ENCODE measurements at regions not wholly inside any gene's neighbourhood (a gene's known extent, or its start where the extent isn't known, plus 50 kb on each side); places are given as distances from the start of the nearest gene placed in this dataset.
"Not testable (repeated sequence)": the region's sequence is repeated elsewhere in the genome, so short reads cannot be mapped to it uniquely, and the experiment has no call there.

DNA sequence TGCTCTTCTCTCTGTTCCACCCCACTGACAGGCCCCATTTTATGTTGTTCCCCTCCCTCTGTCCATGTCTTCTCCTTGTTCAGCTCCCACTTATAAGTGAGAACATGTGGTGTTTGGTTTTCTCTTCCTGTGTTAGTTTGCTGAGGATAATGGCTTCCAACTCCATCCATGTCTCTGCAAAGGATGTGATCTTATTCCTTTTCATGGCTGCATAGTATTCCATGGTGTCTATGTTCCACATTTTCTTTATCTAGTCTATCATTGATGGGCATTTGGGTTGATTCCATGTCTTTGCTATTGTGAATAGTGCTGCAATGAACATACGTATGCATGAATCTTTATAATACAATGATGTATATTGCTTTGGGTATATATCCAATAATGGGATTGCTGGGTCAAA is 283.4 kb upstream of the HS3ST5 start:
- H3K4me1 ChIP-seq (ENCODE audit: control insufficient read depth, extremely low read depth, insufficient read depth, low read length); H3K79me2 ChIP-seq (ENCODE audit: control insufficient read depth, insufficient read depth, low read length); H3K36me3 ChIP-seq (ENCODE audit: control insufficient read depth in 2 of 2, extremely low read depth in 1 of 2, insufficient read depth in 2 of 2, low read length in 2 of 2); H3K9me1 ChIP-seq (replicated peaks; ENCODE audit: control insufficient read depth, extremely low read depth, insufficient read depth, low read length); H4K20me1 ChIP-seq (replicated peaks; ENCODE audit: control insufficient read depth, extremely low read depth, insufficient read depth, low read length); H3K27ac ChIP-seq (ENCODE audit: insufficient read depth, low read depth, low read length); H2AFZ ChIP-seq (ENCODE audit: low read depth, low read length); FAIRE-seq; H3K9ac ChIP-seq (replicated peaks; ENCODE audit: extremely low read depth, insufficient read depth, low read length); DNase-seq (ENCODE audit: low read depth, low spot score); intact Hi-C loops (cut with micrococcal nuclease); POLR2A ChIA-PET; dilution Hi-C loops (cut with MboI; ENCODE audit: extremely low pct_ligation_motif_present, low sequenced_read_pairs); H3K4me3 ChIP-seq (replicated peaks in 1 of 3; ENCODE audit: insufficient read depth in 1 of 3, low read depth in 1 of 3, low read length in 3 of 3); H3K27me3 ChIP-seq (ENCODE audit: control insufficient read depth in 2 of 2, insufficient read depth in 2 of 2, low read length in 2 of 2); H3K9me3 ChIP-seq (replicated peaks; ENCODE audit: control insufficient read depth, insufficient read depth, low read length); BruUV-seq (replicated peaks); H3K4me2 ChIP-seq (ENCODE audit: insufficient read depth, low read length): not testable (repeated sequence)
- CTCF ChIA-PET, result interaction anchor here (0.6 kb wide), 1 partner anchor 286 kb away, joined by 3 read pairs; no protein-coding TSS in a partner anchor

- TF ChIP-seq CTCF (IDR thresholded peaks at IDR 0.05; ENCODE audit: extremely low read depth in 1 of 2, insufficient read depth in 1 of 2, low read depth in 1 of 2, low read length in 2 of 2), result no peak
- no peak for TF ChIP-seq EZH2 (IDR thresholded peaks at IDR 0.05; ENCODE audit: borderline replicate concordance, low read depth, low read length, severe bottlenecking)
- TF ChIP-seq JUN (IDR thresholded peaks at IDR 0.05; ENCODE audit: borderline replicate concordance, insufficient read depth, insufficient read length, low read depth), result no peak
- no peak for TF ChIP-seq FOS (IDR thresholded peaks at IDR 0.05; ENCODE audit: borderline replicate concordance, insufficient read depth, low read length)
- TF ChIP-seq GATA2 (IDR thresholded peaks at IDR 0.05; ENCODE audit: insufficient read depth, insufficient read length, low read depth, low read length), result no peak
- TF ChIP-seq POLR2A (IDR thresholded peaks at IDR 0.05; ENCODE audit: low read depth, low read length), result no peak
- no peak for TF ChIP-seq MYC (IDR thresholded peaks at IDR 0.05; ENCODE audit: low read depth, low read length)
- no peak for TF ChIP-seq POLR2AphosphoS5 (IDR thresholded peaks at IDR 0.05; ENCODE audit: insufficient read depth, low read depth, low read length)
- TF ChIP-seq, protein P1, sequence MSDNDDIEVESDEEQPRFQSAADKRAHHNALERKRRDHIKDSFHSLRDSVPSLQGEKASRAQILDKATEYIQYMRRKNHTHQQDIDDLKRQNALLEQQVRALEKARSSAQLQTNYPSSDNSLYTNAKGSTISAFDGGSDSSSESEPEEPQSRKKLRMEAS (IDR thresholded peaks at IDR 0.05; ENCODE audit: insufficient read depth, insufficient read length), result no peak
- Histone ChIP-seq H3K79me2 (ENCODE audit: control insufficient read depth, insufficient read depth, low read length) (no peaks in the 10 kb centered on the region), H3K9ac (replicated peaks; ENCODE audit: extremely low read depth, insufficient read depth, low read length) (no peak overlapping the region), H3K36me3 (ENCODE audit: control insufficient read depth in 2 of 2, extremely low read depth in 1 of 2, insufficient read depth in 2 of 2, low read length in 2 of 2) (no peaks in the 10 kb centered on the region), H3K9me1 (replicated peaks; ENCODE audit: control insufficient read depth, extremely low read depth, insufficient read depth, low read length) (no peaks in the 10 kb centered on the region), H3K4me1 (ENCODE audit: control insufficient read depth, extremely low read depth, insufficient read depth, low read length) (no peaks in the 10 kb centered on the region), H3K27ac (ENCODE audit: insufficient read depth, low read depth, low read length) (no peak overlapping the region), H3K4me3 (replicated peaks in 1 of 3; ENCODE audit: insufficient read depth in 1 of 3, low read depth in 1 of 3, low read length in 3 of 3) (no peak overlapping the region), H2AFZ (ENCODE audit: low read depth, low read length) (no peak overlapping the region), H4K20me1 (replicated peaks; ENCODE audit: control insufficient read depth, extremely low read depth, insufficient read depth, low read length) (no peaks in the 10 kb centered on the region), H3K27me3 (ENCODE audit: control insufficient read depth in 2 of 2, insufficient read depth in 2 of 2, low read length in 2 of 2) (no peaks in the 10 kb centered on the region), H3K4me2 (ENCODE audit: insufficient read depth, low read length) (no peak overlapping the region), H3K9me3 (replicated peaks; ENCODE audit: control insufficient read depth, insufficient read depth, low read length) (no peaks in the 10 kb centered on the region)
- dilution Hi-C loops (cut with MboI; ENCODE audit: extremely low pct_ligation_motif_present, low sequenced_read_pairs) (no loop called here), intact Hi-C loops (cut with micrococcal nuclease) (no loop called here)
- POLR2A ChIA-PET, result no interaction called here
- FAIRE-seq (no peak), DNase-seq (ENCODE audit: low read depth, low spot score) (no peak)
- CTCF ChIA-PET, result no interaction called here
- BruUV-seq (replicated peaks), result no TSS peak
These were observed 276.9 kb upstream of the HS3ST5 start for GRCh38 chr6:114619621-114620200.
